ENCODE measurements at regions not wholly inside any gene's neighbourhood (a gene's known extent, or its start where the extent isn't known, plus 50 kb on each side); places are given as distances from the start of the nearest gene placed in this dataset.

DNA sequence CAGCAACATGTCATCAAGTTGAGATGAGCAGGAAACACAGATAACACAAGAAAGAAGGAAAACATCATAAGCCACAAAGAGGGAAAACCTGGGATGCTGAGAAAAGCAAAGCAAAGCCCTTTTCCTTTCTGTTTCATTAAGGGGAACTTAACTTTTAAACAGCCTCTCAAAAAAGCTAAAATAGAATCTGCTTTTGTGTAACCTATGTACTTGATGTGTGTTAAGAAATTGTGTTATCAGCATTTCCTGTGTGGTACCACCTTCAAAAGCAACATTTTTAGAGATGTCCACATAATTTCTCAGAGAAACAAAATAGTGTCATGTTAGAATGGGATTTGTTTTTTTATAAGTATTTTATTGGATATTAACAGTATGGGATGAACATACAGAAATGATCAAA is 206.2 kb downstream of the IL20RB start:
- CTCF ChIA-PET = no interaction called here
- DNase-seq = no peak
- H3K27ac Mint-ChIP-seq (ENCODE audit: unreplicated experiment) = no peak overlapping the region
- BruUV-seq (replicated peaks) = no TSS peak
- Histone ChIP-seq H3K27me3 (replicated peaks; ENCODE audit: control insufficient read depth, insufficient read depth, low read length) (no peaks in the 10 kb centered on the region), H3K4me3 (ENCODE audit: low read depth, low read length) (no peak overlapping the region), H3K4me1 (no peaks in the 10 kb centered on the region), H3K9me3 (no peaks in the 10 kb centered on the region), H3K36me3 (ENCODE audit: control insufficient read depth, insufficient read depth, low read length) (no peaks in the 10 kb centered on the region)
- TF ChIP-seq, protein P1, sequence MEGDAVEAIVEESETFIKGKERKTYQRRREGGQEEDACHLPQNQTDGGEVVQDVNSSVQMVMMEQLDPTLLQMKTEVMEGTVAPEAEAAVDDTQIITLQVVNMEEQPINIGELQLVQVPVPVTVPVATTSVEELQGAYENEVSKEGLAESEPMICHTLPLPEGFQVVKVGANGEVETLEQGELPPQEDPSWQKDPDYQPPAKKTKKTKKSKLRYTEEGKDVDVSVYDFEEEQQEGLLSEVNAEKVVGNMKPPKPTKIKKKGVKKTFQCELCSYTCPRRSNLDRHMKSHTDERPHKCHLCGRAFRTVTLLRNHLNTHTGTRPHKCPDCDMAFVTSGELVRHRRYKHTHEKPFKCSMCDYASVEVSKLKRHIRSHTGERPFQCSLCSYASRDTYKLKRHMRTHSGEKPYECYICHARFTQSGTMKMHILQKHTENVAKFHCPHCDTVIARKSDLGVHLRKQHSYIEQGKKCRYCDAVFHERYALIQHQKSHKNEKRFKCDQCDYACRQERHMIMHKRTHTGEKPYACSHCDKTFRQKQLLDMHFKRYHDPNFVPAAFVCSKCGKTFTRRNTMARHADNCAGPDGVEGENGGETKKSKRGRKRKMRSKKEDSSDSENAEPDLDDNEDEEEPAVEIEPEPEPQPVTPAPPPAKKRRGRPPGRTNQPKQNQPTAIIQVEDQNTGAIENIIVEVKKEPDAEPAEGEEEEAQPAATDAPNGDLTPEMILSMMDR (IDR thresholded peaks at IDR 0.05; ENCODE audit: insufficient read depth in 1 of 2, low read depth in 1 of 2, low read length in 1 of 2, severe bottlenecking in 1 of 2, unreplicated experiment in 1 of 2) = no peak
- no peaks in the 10 kb centered on the region for H3K4me1 Mint-ChIP-seq (ENCODE audit: low read depth, unreplicated experiment)
- POLR2A ChIA-PET = no interaction called here
- no peaks in the 10 kb centered on the region for H3K9me3 Mint-ChIP-seq (ENCODE audit: unreplicated experiment)
- H3K4me3 Mint-ChIP-seq (ENCODE audit: unreplicated experiment) = no peak overlapping the region
- H3K36me3 Mint-ChIP-seq (ENCODE audit: insufficient read depth, unreplicated experiment) = no peaks in the 10 kb centered on the region
- peaks cover 21% of the 10 kb centered on the region for H3K27me3 Mint-ChIP-seq (ENCODE audit: insufficient read depth, unreplicated experiment)
- intact Hi-C loops (cut with micrococcal nuclease; ENCODE audit: unreplicated experiment) = no loop called here

DNA sequence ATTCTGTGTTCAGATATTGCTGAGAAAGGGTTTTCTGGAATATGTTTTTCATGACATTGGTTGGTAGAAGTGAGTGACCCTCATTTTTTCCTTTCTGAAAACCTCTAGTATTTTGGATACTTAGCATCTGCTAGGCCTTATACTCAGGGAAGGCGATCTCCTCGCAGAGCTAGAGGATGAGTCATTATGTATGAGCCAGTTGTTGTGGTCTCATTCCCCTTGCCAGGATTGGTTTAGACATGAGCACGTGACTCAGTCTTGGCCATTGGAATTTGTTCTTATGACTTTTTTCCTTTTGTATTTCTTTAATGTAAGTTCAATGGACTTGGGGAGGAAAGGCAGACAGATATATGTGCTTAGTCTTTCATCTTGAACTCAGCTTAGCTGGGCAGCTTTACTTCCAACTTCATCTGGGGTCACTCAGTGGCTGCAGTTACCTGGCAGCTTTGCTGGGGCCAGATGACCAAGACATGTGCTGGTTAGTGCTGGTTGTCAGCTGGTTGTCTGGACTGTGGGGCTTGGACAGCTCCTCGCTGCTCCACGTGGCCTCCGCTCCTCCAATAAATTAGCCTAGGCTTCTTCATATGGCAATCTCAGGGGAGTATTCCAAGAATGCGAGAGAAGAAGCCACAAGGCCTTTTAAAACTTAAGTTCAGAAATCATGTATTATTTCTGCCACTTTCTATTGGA is 207.5 kb downstream of the IL20RB start:
- H3K27ac Mint-ChIP-seq (ENCODE audit: unreplicated experiment) = no peak overlapping the region
- TF ChIP-seq, protein P1 (IDR thresholded peaks at IDR 0.05; ENCODE audit: insufficient read depth in 1 of 2, low read depth in 1 of 2, low read length in 1 of 2, severe bottlenecking in 1 of 2, unreplicated experiment in 1 of 2) = no peak
- BruUV-seq (replicated peaks) = no TSS peak
- H3K9me3 Mint-ChIP-seq (ENCODE audit: unreplicated experiment) = no peaks in the 10 kb centered on the region
- no peaks in the 10 kb centered on the region for H3K36me3 ChIP-seq (ENCODE audit: control insufficient read depth, insufficient read depth, low read length)
- H3K4me3 Mint-ChIP-seq (ENCODE audit: unreplicated experiment) = no peak overlapping the region
- no peaks in the 10 kb centered on the region for H3K4me1 Mint-ChIP-seq (ENCODE audit: low read depth, unreplicated experiment)
- no peaks in the 10 kb centered on the region for H3K9me3 ChIP-seq
- intact Hi-C loops (cut with micrococcal nuclease; ENCODE audit: unreplicated experiment) = no loop called here
- H3K27me3 Mint-ChIP-seq (ENCODE audit: insufficient read depth, unreplicated experiment) = peaks cover 15% of the 10 kb centered on the region
- H3K4me3 ChIP-seq (ENCODE audit: low read depth, low read length) = no peak overlapping the region
- ChIA-PET POLR2A (no interaction called here), CTCF (no interaction called here)
- no peak for DNase-seq
- H3K36me3 Mint-ChIP-seq (ENCODE audit: insufficient read depth, unreplicated experiment) = no peaks in the 10 kb centered on the region
- H3K4me1 ChIP-seq = no peaks in the 10 kb centered on the region
- no peaks in the 10 kb centered on the region for H3K27me3 ChIP-seq (replicated peaks; ENCODE audit: control insufficient read depth, insufficient read depth, low read length)

DNA sequence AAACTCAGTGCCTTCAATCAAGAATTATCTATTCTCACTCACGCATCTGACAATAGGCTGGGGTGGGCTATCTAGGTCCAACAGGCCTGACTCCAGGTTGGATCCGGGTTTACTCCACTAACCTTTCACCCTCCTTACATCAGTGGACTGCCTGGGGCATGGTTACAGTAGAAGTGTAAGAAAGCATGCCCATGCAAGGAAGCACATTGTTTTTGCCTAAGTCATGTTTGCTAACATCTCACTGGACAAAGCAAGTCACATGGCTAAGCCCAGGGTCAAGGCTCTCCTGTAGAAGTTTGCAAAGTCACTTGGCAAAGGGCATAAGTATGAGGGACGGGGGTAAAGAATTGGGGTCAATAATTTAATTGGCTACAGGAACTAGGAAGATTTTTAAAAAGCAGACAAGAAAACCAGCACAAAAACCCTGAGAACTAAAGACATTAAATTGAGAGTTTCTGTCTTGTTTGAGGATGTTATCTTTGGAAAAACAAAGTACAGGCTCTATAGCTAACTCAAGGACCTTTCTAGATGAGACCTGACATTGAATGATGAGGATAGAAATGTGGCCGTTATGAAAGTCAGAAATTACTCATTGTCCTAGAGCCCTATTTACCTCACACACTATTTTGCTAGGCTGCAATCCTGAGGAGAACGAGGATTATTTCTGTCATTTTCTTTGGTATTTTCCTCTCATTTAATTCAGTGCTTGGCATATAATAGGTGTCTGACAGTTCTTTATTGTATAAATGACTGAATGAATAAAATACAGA is 214.2 kb downstream of the IL20RB start:
- no peaks in the 10 kb centered on the region for H3K27me3 ChIP-seq (replicated peaks; ENCODE audit: control insufficient read depth, insufficient read depth, low read length)
- no peaks in the 10 kb centered on the region for H3K36me3 ChIP-seq (ENCODE audit: control insufficient read depth, insufficient read depth, low read length)
- no peaks in the 10 kb centered on the region for H3K27me3 Mint-ChIP-seq (ENCODE audit: insufficient read depth, unreplicated experiment)
- H3K4me3 Mint-ChIP-seq (ENCODE audit: unreplicated experiment) = no peak overlapping the region
- H3K27ac Mint-ChIP-seq (ENCODE audit: unreplicated experiment) = peak overlapping the region; percentile 0
- BruUV-seq (replicated peaks) = no TSS peak
- no peaks in the 10 kb centered on the region for H3K4me1 Mint-ChIP-seq (ENCODE audit: low read depth, unreplicated experiment)
- TF ChIP-seq, protein P1 (IDR thresholded peaks at IDR 0.05; ENCODE audit: insufficient read depth in 1 of 2, low read depth in 1 of 2, low read length in 1 of 2, severe bottlenecking in 1 of 2, unreplicated experiment in 1 of 2) = no peak
- H3K9me3 ChIP-seq = no peaks in the 10 kb centered on the region
- H3K36me3 Mint-ChIP-seq (ENCODE audit: insufficient read depth, unreplicated experiment) = no peaks in the 10 kb centered on the region
- no peaks in the 10 kb centered on the region; the same call in 1 of the 2 replicates for H3K4me1 ChIP-seq
- intact Hi-C loops (cut with micrococcal nuclease; ENCODE audit: unreplicated experiment) = no loop called here
- no peaks in the 10 kb centered on the region for H3K9me3 Mint-ChIP-seq (ENCODE audit: unreplicated experiment)
- no peak overlapping the region for H3K4me3 ChIP-seq (ENCODE audit: low read depth, low read length)
- CTCF ChIA-PET = no interaction called here
- POLR2A ChIA-PET = no interaction called here
- peak; percentile 29 to 40 for DNase-seq

All from Caco-2 (cell line).